Neural progenitor cell (in vitro differentiated cells): ENCODE measurements at regions not wholly inside any gene's neighbourhood (a gene's known extent, or its start where the extent isn't known, plus 50 kb on each side); places are given as distances from the start of the nearest gene placed in this dataset.
A peak's percentile ranks its signal among the peaks of the same experiment; 100 is the strongest.

Experiments used
- DNase-seq: peaks from one replicate; pipeline ENCODE4 v3.0.0-alpha.2; 2016; ENCODE audit warnings: low spot score
- H2AFZ ChIP-seq: fragments of 200-600 bp; sonication (generic); replicated peaks from 2 replicates; pipeline ENCODE4 v1.6.1; 2016; ENCODE audit warnings: antibody characterized with exemption
- H3F3A ChIP-seq: fragments of 200-600 bp; sonication (generic); 2 replicates; pipeline ENCODE4 v1.6.1; 2016; ENCODE audit warnings: antibody characterized with exemption, low read depth
- H3K27ac ChIP-seq: fragments of 200-600 bp; sonication (generic); 2 replicates; pipeline ENCODE4 v1.5.1; 2016; ENCODE audit warnings: mild to moderate bottlenecking
- H3K27me3 ChIP-seq: fragments of 200-600 bp; sonication (generic); 2 replicates; pipeline ENCODE4 v1.6.1; 2016; ENCODE audit warnings: mild to moderate bottlenecking, moderate library complexity
- H3K36me3 ChIP-seq: fragments of 200-600 bp; sonication (generic); 2 replicates; pipeline ENCODE4 v1.5.1; 2016
- H3K4me1 ChIP-seq: fragments of 200-600 bp; sonication (generic); 2 replicates; pipeline ENCODE4 v1.6.1; 2016; ENCODE audit warnings: mixed run types
- H3K4me2 ChIP-seq: fragments of 200-600 bp; sonication (generic); 2 replicates; pipeline ENCODE4 v1.6.1; 2016
- H3K4me3 ChIP-seq: fragments of 200-600 bp; sonication (generic); 2 replicates; pipeline ENCODE4 v1.5.1; 2016
- H3K79me2 ChIP-seq: fragments of 200-600 bp; sonication (generic); 2 replicates; pipeline ENCODE4 v1.6.1; 2016; ENCODE audit warnings: low read depth
- H3K9ac ChIP-seq: fragments of 200-600 bp; sonication (generic); 2 replicates; pipeline ENCODE4 v1.6.1; 2016
- H3K9me3 ChIP-seq: fragments of 200-600 bp; sonication (generic); 2 replicates; pipeline ENCODE4 v1.5.1; 2016; ENCODE audit warnings: low read depth
- H4K20me1 ChIP-seq: fragments of 200-600 bp; sonication (generic); 2 replicates; pipeline ENCODE4 v1.6.1; 2016; ENCODE audit warnings: low read depth
- H3K27ac Mint-ChIP-seq: 3 replicates; pipeline ENCODE4 v1.8.0; 2021; ENCODE audit warnings: mixed read lengths
- H3K27me3 Mint-ChIP-seq: 2 replicates; pipeline ENCODE4 v1.8.0; 2022; ENCODE audit warnings: low read depth, mild to moderate bottlenecking, inconsistent platforms, moderate library complexity, mixed read lengths; ENCODE audit not compliant: insufficient read depth
- H3K36me3 Mint-ChIP-seq: 3 replicates; pipeline ENCODE4 v1.8.0; 2021; ENCODE audit warnings: mixed read lengths
- H3K4me1 Mint-ChIP-seq: 3 replicates; pipeline ENCODE4 v1.8.0; 2021; ENCODE audit warnings: mixed read lengths
- H3K4me3 Mint-ChIP-seq: 3 replicates; pipeline ENCODE4 v1.8.0; 2021; ENCODE audit warnings: mild to moderate bottlenecking, moderate library complexity, mixed read lengths
- H3K9me3 Mint-ChIP-seq: 3 replicates; pipeline ENCODE4 v1.8.0; 2020; ENCODE audit warnings: mixed read lengths
- CTCF ChIP-seq: fragments of 200-600 bp; sonication (generic); IDR thresholded peaks from 2 replicates; pipeline ENCODE4 v1.5.1; 2017; ENCODE audit warnings: antibody characterized with exemption, mild to moderate bottlenecking
- EZH2 ChIP-seq: fragments of 200-600 bp; sonication (generic); IDR thresholded peaks from 2 replicates; pipeline ENCODE4 v1.6.1; 2017; ENCODE audit warnings: antibody characterized with exemption, mild to moderate bottlenecking, moderate library complexity
- EZH2phosphoT487 ChIP-seq: fragments of 200-600 bp; sonication (generic); IDR thresholded peaks from 2 replicates; pipeline ENCODE4 v1.6.1; 2017; ENCODE audit warnings: antibody characterized with exemption

- Mint-ChIP-seq H3K9me3 (peaks cover 14% of the 10 kb centered on the region), H3K4me1 (peaks cover 19% of the 10 kb centered on the region), H3K27me3 (peaks cover 2% of the 10 kb centered on the region), H3K27ac (no peak overlapping the region), H3K4me3 (peak overlapping the region; percentile 63), H3K36me3 (no peaks in the 10 kb centered on the region)
- H3K36me3 ChIP-seq, result no peaks in the 10 kb centered on the region
- H4K20me1 ChIP-seq, result no peaks in the 10 kb centered on the region
- H3F3A ChIP-seq, result peaks cover 14% of the 10 kb centered on the region
- H3K4me2 ChIP-seq, result no peak overlapping the region
- no peaks in the 10 kb centered on the region for H3K79me2 ChIP-seq
- H3K27ac ChIP-seq, result no peak overlapping the region
- H3K9me3 ChIP-seq, result peaks cover 7% of the 10 kb centered on the region
- H2AFZ ChIP-seq, result no peak overlapping the region
- H3K4me3 ChIP-seq, result no peak overlapping the region
- peaks cover 18% of the 10 kb centered on the region for H3K4me1 ChIP-seq
- H3K27me3 ChIP-seq, result no peaks in the 10 kb centered on the region
- DNase-seq, result no peak
- TF ChIP-seq EZH2 (no peak), CTCF (no peak)
- no peak overlapping the region for H3K9ac ChIP-seq
These were observed 291.8 kb downstream of the SOX9 start for GRCh38 chr17:72412650-72413076.

GRCh38 chr17:72413077-72414031, 292.5 kb downstream of the SOX9 start:
- H3K36me3 ChIP-seq, result no peaks in the 10 kb centered on the region
- Mint-ChIP-seq H3K9me3 (peaks cover 19% of the 10 kb centered on the region), H3K27me3 (no peaks in the 10 kb centered on the region), H3K4me3 (peak overlapping the region; percentile 63), H3K27ac (no peak overlapping the region), H3K4me1 (peaks cover 12% of the 10 kb centered on the region), H3K36me3 (peaks cover 4% of the 10 kb centered on the region)
- H3K4me1 ChIP-seq, result peaks cover 18% of the 10 kb centered on the region
- no peaks in the 10 kb centered on the region for H4K20me1 ChIP-seq
- H3K4me2 ChIP-seq, result no peak overlapping the region
- no peak overlapping the region for H3K9ac ChIP-seq
- peaks cover 14% of the 10 kb centered on the region for H3F3A ChIP-seq
- H3K79me2 ChIP-seq, result no peaks in the 10 kb centered on the region
- no peak for DNase-seq
- peaks cover 14% of the 10 kb centered on the region for H3K9me3 ChIP-seq
- no peaks in the 10 kb centered on the region for H3K27me3 ChIP-seq
- TF ChIP-seq CTCF, result no peak
- no peak for TF ChIP-seq EZH2phosphoT487
- TF ChIP-seq EZH2, result no peak
- H3K4me3 ChIP-seq, result no peak overlapping the region
- no peak overlapping the region for H2AFZ ChIP-seq
- H3K27ac ChIP-seq, result no peak overlapping the region

- Histone ChIP-seq H4K20me1 (no peaks in the 10 kb centered on the region), H3K4me1 (peaks cover 18% of the 10 kb centered on the region), H3K27ac (no peak overlapping the region), H3K36me3 (no peaks in the 10 kb centered on the region), H3F3A (peaks cover 14% of the 10 kb centered on the region), H3K27me3 (no peaks in the 10 kb centered on the region), H3K79me2 (no peaks in the 10 kb centered on the region), H3K9ac (no peak overlapping the region), H3K4me2 (no peak overlapping the region), H3K9me3 (peaks cover 17% of the 10 kb centered on the region), H3K4me3 (no peak overlapping the region), H2AFZ (no peak overlapping the region)
- Mint-ChIP-seq H3K27ac (no peak overlapping the region), H3K9me3 (peaks cover 21% of the 10 kb centered on the region), H3K4me1 (peaks cover 10% of the 10 kb centered on the region), H3K4me3 (no peak overlapping the region), H3K27me3 (no peaks in the 10 kb centered on the region), H3K36me3 (peaks cover 4% of the 10 kb centered on the region)
- no peak for TF ChIP-seq EZH2
- TF ChIP-seq CTCF, result no peak
- TF ChIP-seq EZH2phosphoT487, result no peak
- no peak for DNase-seq
These were observed 293.2 kb downstream of the SOX9 start for GRCh38 chr17:72414032-72414396.
